ENCODE measurements at regions not wholly inside any gene's neighbourhood (a gene's known extent, or its start where the extent isn't known, plus 50 kb on each side); places are given as distances from the start of the nearest gene placed in this dataset.

DNA sequence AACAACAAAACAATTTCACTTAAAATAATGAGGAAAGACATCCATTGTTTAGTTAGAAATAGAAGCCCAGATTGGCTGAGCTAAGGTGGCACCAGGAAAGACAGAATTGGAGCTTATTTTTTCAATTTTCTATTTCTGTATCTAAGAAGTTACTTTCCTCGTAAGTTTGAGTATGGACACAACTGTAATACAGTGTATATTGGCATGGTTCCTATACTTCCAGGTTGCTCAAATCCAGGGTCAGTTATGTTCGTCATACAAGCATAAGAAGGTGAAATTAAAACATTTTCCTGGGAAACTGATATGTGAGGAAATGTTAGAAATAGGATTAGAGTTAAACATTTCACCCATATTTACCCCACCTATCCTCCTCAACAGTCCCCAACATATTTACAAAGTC, 170.4 kb upstream of the AGA start:
- no TSS peak for BruUV-seq (replicated peaks)
- WGBS (ENCODE audit: low lambda C conversion rate): 13% methylated on average over 2 of the region's 2 CpGs
- POLR2A ChIA-PET: no interaction called here
- no peak for TF ChIP-seq JUNB (CRISPR knock-in tag; IDR thresholded peaks at IDR 0.05; ENCODE audit: borderline replicate concordance)
- no peak for TF ChIP-seq NFYC (CRISPR knock-in tag; IDR thresholded peaks at IDR 0.05)
- no peak for TF ChIP-seq MAFG (CRISPR knock-in tag; IDR thresholded peaks at IDR 0.05)
- TF ChIP-seq ATM (IDR thresholded peaks at IDR 0.05; ENCODE audit: borderline replicate concordance): no peak
- no peak for TF ChIP-seq DPF2 (CRISPR knock-in tag; IDR thresholded peaks at IDR 0.05; ENCODE audit: borderline replicate concordance, low read depth)
- no peak for TF ChIP-seq AGO1 (IDR thresholded peaks at IDR 0.05; ENCODE audit: low read depth, low read length, poor library complexity, severe bottlenecking)
- TF ChIP-seq ZNF552 (CRISPR knock-in tag; IDR thresholded peaks at IDR 0.05; ENCODE audit: borderline replicate concordance): no peak
- Histone ChIP-seq H4K20me1 (ENCODE audit: insufficient read depth, low read length) (no peaks in the 10 kb centered on the region), H3K36me3 (replicated peaks in 1 of 2; ENCODE audit: control insufficient read depth in 1 of 2, insufficient read depth in 2 of 2, low read length in 2 of 2) (no peaks in the 10 kb centered on the region), H3K79me2 (ENCODE audit: insufficient read depth, low read length) (no peaks in the 10 kb centered on the region), H3K4me2 (ENCODE audit: low read depth, low read length) (no peak overlapping the region), H2AFZ (ENCODE audit: low read length) (no peak overlapping the region), H3K9ac (ENCODE audit: insufficient read depth, low read depth, low read length) (no peak overlapping the region), H3K27ac (ENCODE audit: extremely low read length, insufficient read depth, low read length) (no peak overlapping the region), H3K4me1 (ENCODE audit: insufficient read depth, low read length) (no peaks in the 10 kb centered on the region), H3K9me3 (ENCODE audit: low read length) (no peaks in the 10 kb centered on the region), H3K27me3 (ENCODE audit: control insufficient read depth in 1 of 2, insufficient read depth in 2 of 2, low read length in 2 of 2) (no peaks in the 10 kb centered on the region; a peak in 1 of 5 replicates), H3K4me3 (replicated peaks in 1 of 3; ENCODE audit: insufficient read depth in 1 of 3, low read depth in 2 of 3, low read length in 3 of 3) (no peak overlapping the region)
- in situ Hi-C loops (cut with HindIII; ENCODE audit: extremely low pct_ligation_motif_present, low pct_unique_long_range_greater_than_20kb) (no loop called here), intact Hi-C loops (cut with micrococcal nuclease; ENCODE audit: unreplicated experiment) (no loop called here)
- ATAC-seq: no peak
- no peak for FAIRE-seq
- CTCF ChIA-PET (ENCODE audit: low intra/inter-chr PET ratio, low total read pairs): no interaction called here
- no peak for DNase-seq (ENCODE audit: low spot score)

DNA sequence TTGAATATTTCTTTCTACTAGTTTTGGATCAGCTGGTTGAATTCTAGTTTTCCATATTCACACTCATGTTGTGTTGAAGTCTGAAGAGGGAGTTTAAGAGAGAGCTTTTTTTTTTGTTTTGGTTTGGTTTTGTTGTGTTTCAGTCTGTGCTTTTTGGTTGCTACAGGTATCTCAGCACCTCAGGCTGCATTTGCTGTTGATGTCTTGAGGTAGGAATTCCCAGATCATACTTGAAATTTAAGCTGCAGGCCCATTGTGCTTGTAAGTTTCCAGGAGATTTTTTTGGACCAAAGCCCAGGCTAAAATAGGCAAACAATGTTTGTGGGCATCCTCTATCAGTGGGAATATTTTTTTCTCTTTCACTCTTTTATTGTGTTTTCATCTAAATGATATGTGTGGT, 190.2 kb upstream of the AGA start:
- ATAC-seq (no peak), FAIRE-seq (no peak), DNase-seq (ENCODE audit: low spot score) (no peak)
- H3K9ac ChIP-seq (ENCODE audit: insufficient read depth, low read depth, low read length): no peak overlapping the region
- H2AFZ ChIP-seq (ENCODE audit: low read length): no peak overlapping the region
- H3K27ac ChIP-seq (ENCODE audit: extremely low read length, insufficient read depth, low read length): no peak overlapping the region
- no peaks in the 10 kb centered on the region for H3K4me1 ChIP-seq (ENCODE audit: insufficient read depth, low read length)
- BruUV-seq (replicated peaks): no TSS peak
- intact Hi-C loops (cut with micrococcal nuclease; ENCODE audit: unreplicated experiment): no loop called here
- ChIA-PET CTCF (ENCODE audit: low intra/inter-chr PET ratio, low total read pairs) (no interaction called here), POLR2A (no interaction called here)
- no peaks in the 10 kb centered on the region for H3K9me3 ChIP-seq (ENCODE audit: low read length)
- in situ Hi-C loops (cut with HindIII; ENCODE audit: extremely low pct_ligation_motif_present, low pct_unique_long_range_greater_than_20kb): no loop called here
- no peak overlapping the region for H3K4me3 ChIP-seq (replicated peaks in 1 of 3; ENCODE audit: insufficient read depth in 1 of 3, low read depth in 2 of 3, low read length in 3 of 3)
- no peaks in the 10 kb centered on the region for H3K27me3 ChIP-seq (ENCODE audit: control insufficient read depth in 1 of 2, insufficient read depth in 2 of 2, low read length in 2 of 2)
- no peak overlapping the region for H3K4me2 ChIP-seq (ENCODE audit: low read depth, low read length)
- H3K79me2 ChIP-seq (ENCODE audit: insufficient read depth, low read length): no peaks in the 10 kb centered on the region
- no peaks in the 10 kb centered on the region for H3K36me3 ChIP-seq (replicated peaks in 1 of 2; ENCODE audit: control insufficient read depth in 1 of 2, insufficient read depth in 2 of 2, low read length in 2 of 2)
- no peaks in the 10 kb centered on the region for H4K20me1 ChIP-seq (ENCODE audit: insufficient read depth, low read length)
- TF ChIP-seq, protein P1, sequence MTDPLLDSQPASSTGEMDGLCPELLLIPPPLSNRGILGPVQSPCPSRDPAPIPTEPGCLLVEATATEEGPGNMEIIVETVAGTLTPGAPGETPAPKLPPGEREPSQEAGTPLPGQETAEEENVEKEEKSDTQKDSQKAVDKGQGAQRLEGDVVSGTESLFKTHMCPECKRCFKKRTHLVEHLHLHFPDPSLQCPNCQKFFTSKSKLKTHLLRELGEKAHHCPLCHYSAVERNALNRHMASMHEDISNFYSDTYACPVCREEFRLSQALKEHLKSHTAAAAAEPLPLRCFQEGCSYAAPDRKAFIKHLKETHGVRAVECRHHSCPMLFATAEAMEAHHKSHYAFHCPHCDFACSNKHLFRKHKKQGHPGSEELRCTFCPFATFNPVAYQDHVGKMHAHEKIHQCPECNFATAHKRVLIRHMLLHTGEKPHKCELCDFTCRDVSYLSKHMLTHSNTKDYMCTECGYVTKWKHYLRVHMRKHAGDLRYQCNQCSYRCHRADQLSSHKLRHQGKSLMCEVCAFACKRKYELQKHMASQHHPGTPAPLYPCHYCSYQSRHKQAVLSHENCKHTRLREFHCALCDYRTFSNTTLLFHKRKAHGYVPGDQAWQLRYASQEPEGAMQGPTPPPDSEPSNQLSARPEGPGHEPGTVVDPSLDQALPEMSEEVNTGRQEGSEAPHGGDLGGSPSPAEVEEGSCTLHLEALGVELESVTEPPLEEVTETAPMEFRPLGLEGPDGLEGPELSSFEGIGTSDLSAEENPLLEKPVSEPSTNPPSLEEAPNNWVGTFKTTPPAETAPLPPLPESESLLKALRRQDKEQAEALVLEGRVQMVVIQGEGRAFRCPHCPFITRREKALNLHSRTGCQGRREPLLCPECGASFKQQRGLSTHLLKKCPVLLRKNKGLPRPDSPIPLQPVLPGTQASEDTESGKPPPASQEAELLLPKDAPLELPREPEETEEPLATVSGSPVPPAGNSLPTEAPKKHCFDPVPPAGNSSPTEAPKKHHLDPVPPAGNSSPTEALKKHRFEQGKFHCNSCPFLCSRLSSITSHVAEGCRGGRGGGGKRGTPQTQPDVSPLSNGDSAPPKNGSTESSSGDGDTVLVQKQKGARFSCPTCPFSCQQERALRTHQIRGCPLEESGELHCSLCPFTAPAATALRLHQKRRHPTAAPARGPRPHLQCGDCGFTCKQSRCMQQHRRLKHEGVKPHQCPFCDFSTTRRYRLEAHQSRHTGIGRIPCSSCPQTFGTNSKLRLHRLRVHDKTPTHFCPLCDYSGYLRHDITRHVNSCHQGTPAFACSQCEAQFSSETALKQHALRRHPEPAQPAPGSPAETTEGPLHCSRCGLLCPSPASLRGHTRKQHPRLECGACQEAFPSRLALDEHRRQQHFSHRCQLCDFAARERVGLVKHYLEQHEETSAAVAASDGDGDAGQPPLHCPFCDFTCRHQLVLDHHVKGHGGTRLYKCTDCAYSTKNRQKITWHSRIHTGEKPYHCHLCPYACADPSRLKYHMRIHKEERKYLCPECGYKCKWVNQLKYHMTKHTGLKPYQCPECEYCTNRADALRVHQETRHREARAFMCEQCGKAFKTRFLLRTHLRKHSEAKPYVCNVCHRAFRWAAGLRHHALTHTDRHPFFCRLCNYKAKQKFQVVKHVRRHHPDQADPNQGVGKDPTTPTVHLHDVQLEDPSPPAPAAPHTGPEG (CRISPR knock-in tag; IDR thresholded peaks at IDR 0.05): no peak
- TF ChIP-seq HES4 (CRISPR knock-in tag; IDR thresholded peaks at IDR 0.05; ENCODE audit: borderline replicate concordance) (no peak), TP53 (CRISPR knock-in tag; conservative IDR thresholded peaks at IDR 0.05) (no peak)
- TF ChIP-seq, protein P2, sequence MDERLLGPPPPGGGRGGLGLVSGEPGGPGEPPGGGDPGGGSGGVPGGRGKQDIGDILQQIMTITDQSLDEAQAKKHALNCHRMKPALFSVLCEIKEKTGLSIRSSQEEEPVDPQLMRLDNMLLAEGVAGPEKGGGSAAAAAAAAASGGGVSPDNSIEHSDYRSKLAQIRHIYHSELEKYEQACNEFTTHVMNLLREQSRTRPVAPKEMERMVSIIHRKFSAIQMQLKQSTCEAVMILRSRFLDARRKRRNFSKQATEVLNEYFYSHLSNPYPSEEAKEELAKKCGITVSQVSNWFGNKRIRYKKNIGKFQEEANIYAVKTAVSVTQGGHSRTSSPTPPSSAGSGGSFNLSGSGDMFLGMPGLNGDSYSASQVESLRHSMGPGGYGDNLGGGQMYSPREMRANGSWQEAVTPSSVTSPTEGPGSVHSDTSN (CRISPR knock-in tag; IDR thresholded peaks at IDR 0.05): no peak
- TF ChIP-seq, protein P3, sequence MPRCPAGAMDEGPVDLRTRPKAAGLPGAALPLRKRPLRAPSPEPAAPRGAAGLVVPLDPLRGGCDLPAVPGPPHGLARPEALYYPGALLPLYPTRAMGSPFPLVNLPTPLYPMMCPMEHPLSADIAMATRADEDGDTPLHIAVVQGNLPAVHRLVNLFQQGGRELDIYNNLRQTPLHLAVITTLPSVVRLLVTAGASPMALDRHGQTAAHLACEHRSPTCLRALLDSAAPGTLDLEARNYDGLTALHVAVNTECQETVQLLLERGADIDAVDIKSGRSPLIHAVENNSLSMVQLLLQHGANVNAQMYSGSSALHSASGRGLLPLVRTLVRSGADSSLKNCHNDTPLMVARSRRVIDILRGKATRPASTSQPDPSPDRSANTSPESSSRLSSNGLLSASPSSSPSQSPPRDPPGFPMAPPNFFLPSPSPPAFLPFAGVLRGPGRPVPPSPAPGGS (CRISPR knock-in tag; IDR thresholded peaks at IDR 0.05): no peak

Data from HepG2 (cell line).